ENCODE measurements at regions not wholly inside any gene's neighbourhood (a gene's known extent, or its start where the extent isn't known, plus 50 kb on each side); places are given as distances from the start of the nearest gene placed in this dataset.

DNA sequence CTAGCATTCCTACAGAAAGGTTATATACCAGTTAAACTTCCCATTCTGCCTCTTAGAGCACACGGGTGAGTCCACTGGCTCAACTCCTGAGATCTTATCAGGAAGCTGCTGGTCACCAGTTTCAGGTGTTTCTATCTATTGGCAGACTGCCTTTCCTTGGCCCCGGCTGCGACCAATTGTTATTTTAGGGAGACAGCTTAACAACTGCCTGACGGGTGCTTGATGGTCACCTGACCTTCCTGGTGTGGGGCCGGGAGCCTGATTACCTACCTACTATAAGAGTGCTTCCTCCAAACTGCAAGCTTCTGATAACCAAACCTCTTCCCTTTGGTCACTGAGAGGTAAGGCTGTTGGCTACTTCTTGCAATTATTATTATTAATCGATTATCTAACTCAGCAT lies 122.1 kb upstream of the XIRP2 start:
- no peak overlapping the region for H4K91ac ChIP-seq (ENCODE audit: insufficient read depth, low read depth, low read length)
- H2BK5ac ChIP-seq (ENCODE audit: low read depth, low read length, poor library complexity, severe bottlenecking), result no peak overlapping the region
- no TSS peak for BruUV-seq (replicated peaks)
- no peaks in the 10 kb centered on the region for H3K4me1 ChIP-seq (ENCODE audit: control insufficient read depth, insufficient read depth, low read length)
- H3K18ac ChIP-seq (ENCODE audit: low read depth, low read length), result no peak overlapping the region
- no peak overlapping the region for H3K23ac ChIP-seq (ENCODE audit: low read depth, low read length)
- intact Hi-C loops (cut with micrococcal nuclease) (no loop called here), dilution Hi-C loops (cut with HindIII; ENCODE audit: low sequenced_read_pairs, unreplicated experiment) (no loop called here), in situ Hi-C loops (cut with MboI; ENCODE audit: low sequenced_read_pairs) (no loop called here)
- H4K20me1 ChIP-seq (ENCODE audit: insufficient read depth, low read length), result no peaks in the 10 kb centered on the region
- no peak overlapping the region for H2AK9ac ChIP-seq (replicated peaks; ENCODE audit: low read depth, low read length, poor library complexity)
- H3K36me3 ChIP-seq (ENCODE audit: control insufficient read depth, insufficient read depth, low read length), result no peaks in the 10 kb centered on the region
- no peak overlapping the region for H3K4me2 ChIP-seq (ENCODE audit: low read depth, low read length)
- WGBS, 2 experiments (ENCODE audit: extremely low coverage in 2 of 2, insufficient read length in 1 of 2), result 100% methylated on average over 1 of the region's 6 CpGs; no CpG with 5 or more reads in 1 of the 2 experiments
- no peaks in the 10 kb centered on the region for H3K9me1 ChIP-seq (ENCODE audit: insufficient read depth, low read length)
- no peak overlapping the region for H2BK15ac ChIP-seq (ENCODE audit: low read depth, low read length)
- H2AK5ac ChIP-seq (ENCODE audit: low read depth, low read length), result no peak overlapping the region
- H3K4me3 ChIP-seq (ENCODE audit: insufficient read depth, low read depth, low read length), result no peak overlapping the region
- H3K56ac ChIP-seq (ENCODE audit: extremely low read depth, insufficient read depth, low read length), result no peak overlapping the region
- H4K5ac ChIP-seq (ENCODE audit: low read depth, low read length), result no peak overlapping the region
- no peak overlapping the region for H4K8ac ChIP-seq (ENCODE audit: low read depth in 2 of 2, low read length in 2 of 2)
- no peak for ATAC-seq (ENCODE audit: low read depth)
- no peak overlapping the region for H2BK20ac ChIP-seq (ENCODE audit: low read depth, low read length)
- H3K14ac ChIP-seq (replicated peaks; ENCODE audit: low read depth, low read length), result no peak overlapping the region
- H3K27ac ChIP-seq (ENCODE audit: insufficient read depth, low read length), result no peak overlapping the region
- DNase-seq, result no peak
- no peak overlapping the region for H2AFZ ChIP-seq (replicated peaks; ENCODE audit: low read length, poor library complexity)
- H3K27me3 ChIP-seq (ENCODE audit: control insufficient read depth, insufficient read depth, low read length), result no peaks in the 10 kb centered on the region
- no peak overlapping the region for H3K4ac ChIP-seq (ENCODE audit: low read depth, low read length)
- TF ChIP-seq ELK1 (IDR thresholded peaks at IDR 0.05; ENCODE audit: borderline replicate concordance, low read depth, low read length) (no peak), FOS (IDR thresholded peaks at IDR 0.05; ENCODE audit: low read depth, low read length) (no peak), RFX5 (IDR thresholded peaks at IDR 0.05; ENCODE audit: low read depth, low read length) (no peak), USF2 (IDR thresholded peaks at IDR 0.05; ENCODE audit: low read depth, low read length) (no peak), CHD1 (IDR thresholded peaks at IDR 0.05; ENCODE audit: low read depth, low read length) (no peak), CEBPB (IDR thresholded peaks at IDR 0.05; ENCODE audit: low read depth, low read length) (no peak), POLR2A (IDR thresholded peaks at IDR 0.05; ENCODE audit: low read depth, low read length) (no peak), SMC3 (IDR thresholded peaks at IDR 0.05; ENCODE audit: low read depth, low read length) (no peak), MXI1 (IDR thresholded peaks at IDR 0.05; ENCODE audit: borderline replicate concordance, low read depth, low read length) (no peak), MAFK (IDR thresholded peaks at IDR 0.05; ENCODE audit: low read depth, low read length) (no peak), BHLHE40 (IDR thresholded peaks at IDR 0.05; ENCODE audit: low read depth, low read length) (no peak), RCOR1 (IDR thresholded peaks at IDR 0.05; ENCODE audit: insufficient replicate concordance, low read length) (no peak), NFE2L2 (IDR thresholded peaks at IDR 0.05; ENCODE audit: low read depth, low read length) (no peak), MAZ (IDR thresholded peaks at IDR 0.05; ENCODE audit: borderline replicate concordance, low read depth, low read length) (no peak), RAD21 (IDR thresholded peaks at IDR 0.05; ENCODE audit: low read length) (no peak)
- TF ChIP-seq, protein P1, sequence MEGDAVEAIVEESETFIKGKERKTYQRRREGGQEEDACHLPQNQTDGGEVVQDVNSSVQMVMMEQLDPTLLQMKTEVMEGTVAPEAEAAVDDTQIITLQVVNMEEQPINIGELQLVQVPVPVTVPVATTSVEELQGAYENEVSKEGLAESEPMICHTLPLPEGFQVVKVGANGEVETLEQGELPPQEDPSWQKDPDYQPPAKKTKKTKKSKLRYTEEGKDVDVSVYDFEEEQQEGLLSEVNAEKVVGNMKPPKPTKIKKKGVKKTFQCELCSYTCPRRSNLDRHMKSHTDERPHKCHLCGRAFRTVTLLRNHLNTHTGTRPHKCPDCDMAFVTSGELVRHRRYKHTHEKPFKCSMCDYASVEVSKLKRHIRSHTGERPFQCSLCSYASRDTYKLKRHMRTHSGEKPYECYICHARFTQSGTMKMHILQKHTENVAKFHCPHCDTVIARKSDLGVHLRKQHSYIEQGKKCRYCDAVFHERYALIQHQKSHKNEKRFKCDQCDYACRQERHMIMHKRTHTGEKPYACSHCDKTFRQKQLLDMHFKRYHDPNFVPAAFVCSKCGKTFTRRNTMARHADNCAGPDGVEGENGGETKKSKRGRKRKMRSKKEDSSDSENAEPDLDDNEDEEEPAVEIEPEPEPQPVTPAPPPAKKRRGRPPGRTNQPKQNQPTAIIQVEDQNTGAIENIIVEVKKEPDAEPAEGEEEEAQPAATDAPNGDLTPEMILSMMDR (conservative IDR thresholded peaks at IDR 0.05; ENCODE audit: low read depth, low read length), result no peak
- ChIA-PET CTCF (no interaction called here), POLR2A (ENCODE audit: unreplicated experiment) (no interaction called here)
- no peak overlapping the region for H3K9ac ChIP-seq (ENCODE audit: low read depth, low read length)
- no peaks in the 10 kb centered on the region for H3K79me1 ChIP-seq (ENCODE audit: low read depth in 1 of 2, low read length in 2 of 2)
- H2BK120ac ChIP-seq (ENCODE audit: low read depth, low read length), result no peak overlapping the region
- no peaks in the 10 kb centered on the region for H3K9me3 ChIP-seq (ENCODE audit: control insufficient read depth, insufficient read depth, low read length)
